GM12873 (cell line): ENCODE measurements at regions not wholly inside any gene's neighbourhood (a gene's known extent, or its start where the extent isn't known, plus 50 kb on each side); places are given as distances from the start of the nearest gene placed in this dataset.
A peak's percentile ranks its signal among the peaks of the same experiment; 100 is the strongest.

ENCODE experiments used
- TF ChIP-seq, protein P1 (sequence below): IDR thresholded peaks from 2 replicates; pipeline ENCODE4 v1.5.1; 2012; ENCODE audit warnings: low read depth, mild to moderate bottlenecking, moderate library complexity, low read length, control low read depth; ENCODE audit not compliant: insufficient read depth; ENCODE audit errors: missing control alignments

GRCh38 chr1:221344693-221345092, 397.2 kb downstream of the DUSP10 start:
- TF ChIP-seq, protein P1, sequence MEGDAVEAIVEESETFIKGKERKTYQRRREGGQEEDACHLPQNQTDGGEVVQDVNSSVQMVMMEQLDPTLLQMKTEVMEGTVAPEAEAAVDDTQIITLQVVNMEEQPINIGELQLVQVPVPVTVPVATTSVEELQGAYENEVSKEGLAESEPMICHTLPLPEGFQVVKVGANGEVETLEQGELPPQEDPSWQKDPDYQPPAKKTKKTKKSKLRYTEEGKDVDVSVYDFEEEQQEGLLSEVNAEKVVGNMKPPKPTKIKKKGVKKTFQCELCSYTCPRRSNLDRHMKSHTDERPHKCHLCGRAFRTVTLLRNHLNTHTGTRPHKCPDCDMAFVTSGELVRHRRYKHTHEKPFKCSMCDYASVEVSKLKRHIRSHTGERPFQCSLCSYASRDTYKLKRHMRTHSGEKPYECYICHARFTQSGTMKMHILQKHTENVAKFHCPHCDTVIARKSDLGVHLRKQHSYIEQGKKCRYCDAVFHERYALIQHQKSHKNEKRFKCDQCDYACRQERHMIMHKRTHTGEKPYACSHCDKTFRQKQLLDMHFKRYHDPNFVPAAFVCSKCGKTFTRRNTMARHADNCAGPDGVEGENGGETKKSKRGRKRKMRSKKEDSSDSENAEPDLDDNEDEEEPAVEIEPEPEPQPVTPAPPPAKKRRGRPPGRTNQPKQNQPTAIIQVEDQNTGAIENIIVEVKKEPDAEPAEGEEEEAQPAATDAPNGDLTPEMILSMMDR: no peak

GRCh38 chr1:221347706-221348105, 394.2 kb downstream of the DUSP10 start:
- TF ChIP-seq, protein P1: no peak

- TF ChIP-seq, protein P1: no peak
These were observed 391.8 kb downstream of the DUSP10 start for GRCh38 chr1:221350091-221350490.

GRCh38 chr1:221356693-221357092, 385.2 kb downstream of the DUSP10 start:
- TF ChIP-seq, protein P1: peak; percentile 34

DNA sequence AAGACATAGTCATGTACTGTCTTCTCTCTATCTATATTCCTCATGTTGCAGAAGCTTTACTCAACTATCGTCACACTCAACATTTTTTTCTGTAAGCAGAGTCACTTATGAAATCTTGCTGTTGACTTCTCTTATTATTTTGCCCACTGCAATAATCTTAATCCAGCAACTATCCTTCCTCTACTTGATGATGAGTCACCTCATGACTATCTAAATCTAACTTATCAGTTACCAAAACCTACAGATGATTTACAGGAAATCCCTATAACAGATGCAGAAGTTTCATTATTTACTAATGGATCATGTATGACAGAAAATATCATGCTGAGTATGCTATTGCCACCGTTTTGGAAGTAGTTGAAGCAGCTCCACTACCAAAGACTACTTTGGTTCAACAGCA, 378.9 kb downstream of the DUSP10 start:
- TF ChIP-seq, protein P1: no peak

- TF ChIP-seq, protein P1: no peak
These were observed 375.3 kb downstream of the DUSP10 start for GRCh38 chr1:221366495-221367110.

DNA sequence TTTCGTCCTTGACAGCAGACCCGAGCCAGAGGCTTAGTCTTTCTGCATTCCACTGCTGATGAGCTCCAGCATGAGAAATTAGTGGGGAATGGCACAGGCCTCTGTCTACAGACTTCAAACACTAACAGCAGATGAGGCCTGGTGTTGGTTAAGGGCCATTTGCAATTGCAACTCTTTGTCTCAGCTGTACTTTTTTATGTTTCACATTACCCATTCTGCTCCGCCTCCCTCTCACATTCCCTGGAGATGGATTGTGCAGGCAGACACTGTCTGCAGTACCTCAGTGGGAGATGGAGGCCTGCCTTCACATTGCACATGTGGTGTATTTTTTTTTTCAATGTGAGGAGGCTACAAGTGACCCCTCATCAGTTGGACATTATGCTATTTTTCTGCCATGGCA, 370.2 kb downstream of the DUSP10 start:
- TF ChIP-seq, protein P1: no peak

- TF ChIP-seq, protein P1: no peak
These were observed 368.1 kb downstream of the DUSP10 start for GRCh38 chr1:221373795-221374194.
